HG02588 (cell line): ENCODE measurements at regions not wholly inside any gene's neighbourhood (a gene's known extent, or its start where the extent isn't known, plus 50 kb on each side); places are given as distances from the start of the nearest gene placed in this dataset.

Source experiments
- ATAC-seq: cut with Tn5 transposase; IDR thresholded peaks from one replicate; pipeline ENCODE4 v1.9.1; 2021; ENCODE audit warnings: mild to moderate bottlenecking, moderate library complexity; ENCODE audit not compliant: unreplicated experiment

DNA sequence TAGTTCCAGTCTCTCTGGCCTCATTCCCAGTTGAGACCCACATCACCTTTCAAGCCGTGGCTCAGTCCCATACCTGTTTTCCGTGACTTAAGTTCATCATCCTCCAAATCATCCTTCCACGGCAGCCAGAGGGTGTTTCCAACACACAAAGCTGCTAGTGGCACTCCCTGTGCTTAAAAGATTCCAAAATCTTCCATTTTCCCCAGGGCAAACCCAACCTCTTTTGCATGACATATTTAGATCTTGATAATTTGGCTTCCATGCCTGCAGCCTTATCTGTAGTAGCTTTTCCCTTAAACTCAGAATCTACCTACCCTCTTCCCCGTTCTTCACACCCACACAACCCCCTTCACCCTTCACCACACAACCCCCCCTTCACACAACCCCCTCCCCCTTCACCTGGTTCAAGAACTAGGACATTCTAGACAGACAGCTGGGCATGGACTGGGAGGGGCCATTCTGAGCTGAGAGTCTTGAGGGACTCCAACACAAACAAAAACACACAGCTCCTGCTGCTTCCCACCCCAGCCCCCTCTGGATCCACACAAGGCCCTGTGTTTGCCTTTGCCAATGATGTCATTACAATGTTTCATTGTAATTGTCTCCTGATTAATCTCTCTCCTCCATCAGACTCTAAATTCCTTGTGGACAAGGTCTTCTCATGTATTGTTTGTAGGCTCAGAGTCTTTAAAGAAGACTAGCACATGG lies 268.2 kb downstream of the SH3GL2 start:
- no peak for ATAC-seq

GRCh38 chr9:17847908-17848307 lies 269.0 kb downstream of the SH3GL2 start:
- no peak for ATAC-seq

GRCh38 chr9:17852108-17852507 lies 273.2 kb downstream of the SH3GL2 start:
- ATAC-seq, result no peak

DNA sequence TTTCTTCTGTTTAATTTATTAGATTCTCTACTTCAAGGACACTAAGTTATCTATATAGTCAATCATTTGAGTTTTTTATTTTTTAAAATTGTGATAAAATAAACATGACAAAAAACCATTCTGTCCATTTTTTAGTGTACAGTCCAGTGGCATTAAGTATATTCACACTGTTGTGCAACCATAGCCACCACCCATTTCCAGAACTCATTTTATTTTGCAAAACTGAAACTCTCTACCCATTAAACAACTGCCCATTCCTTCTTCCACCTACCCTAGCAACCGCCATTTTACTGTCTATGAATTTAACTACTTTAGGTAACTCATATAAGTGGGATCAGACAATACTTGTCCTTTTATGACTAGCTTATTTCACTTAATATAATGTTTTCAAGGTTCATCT lies 275.6 kb downstream of the SH3GL2 start:
- no peak for ATAC-seq

GRCh38 chr9:17856995-17857394 lies 278.1 kb downstream of the SH3GL2 start:
- ATAC-seq, result no peak

- ATAC-seq, result no peak
Observed at GRCh38 chr9:17859228-17859627, 280.4 kb downstream of the SH3GL2 start.

- no peak for ATAC-seq
Observed at GRCh38 chr9:17859987-17860386, 281.1 kb downstream of the SH3GL2 start.

GRCh38 chr9:17862101-17862500 lies 283.2 kb downstream of the SH3GL2 start:
- no peak for ATAC-seq

- ATAC-seq, result no peak
Observed at GRCh38 chr9:17862629-17863028, 283.8 kb downstream of the SH3GL2 start.

DNA sequence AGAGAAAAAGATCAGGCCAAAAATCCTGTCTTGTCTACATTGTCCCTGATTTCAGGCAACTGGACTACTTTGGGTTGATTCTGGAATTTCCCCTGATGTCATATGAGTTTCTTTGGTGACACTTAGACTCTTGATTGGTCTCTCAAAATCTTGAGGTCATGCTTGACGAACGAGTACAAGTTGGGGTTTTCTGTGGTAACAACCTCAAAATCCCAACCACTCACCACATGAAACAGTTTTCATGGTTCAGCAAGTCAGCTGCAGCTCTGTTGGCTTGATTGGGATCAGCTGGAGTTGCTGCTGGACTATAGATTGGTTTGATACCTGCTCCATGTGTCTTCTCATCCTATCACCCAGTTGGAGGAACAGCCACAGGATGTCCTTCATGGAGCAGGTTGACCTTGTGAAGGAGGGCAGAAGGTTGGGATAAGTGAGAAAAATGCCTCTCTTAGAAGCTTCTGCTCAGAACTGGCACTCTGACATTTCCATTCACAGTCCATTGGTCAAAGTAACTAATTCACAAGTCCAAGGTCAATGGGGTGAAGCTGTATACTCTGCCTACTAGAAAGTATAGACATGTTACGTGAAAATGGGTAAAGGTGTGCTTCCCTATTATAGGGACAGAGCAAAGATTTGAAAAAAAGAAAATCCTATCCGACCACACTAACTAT lies 284.5 kb downstream of the SH3GL2 start:
- ATAC-seq, result peak; percentile 90

GRCh38 chr9:17863924-17864323 lies 285.1 kb downstream of the SH3GL2 start:
- ATAC-seq, result no peak

GRCh38 chr9:17864951-17865350 lies 286.1 kb downstream of the SH3GL2 start:
- ATAC-seq, result no peak

DNA sequence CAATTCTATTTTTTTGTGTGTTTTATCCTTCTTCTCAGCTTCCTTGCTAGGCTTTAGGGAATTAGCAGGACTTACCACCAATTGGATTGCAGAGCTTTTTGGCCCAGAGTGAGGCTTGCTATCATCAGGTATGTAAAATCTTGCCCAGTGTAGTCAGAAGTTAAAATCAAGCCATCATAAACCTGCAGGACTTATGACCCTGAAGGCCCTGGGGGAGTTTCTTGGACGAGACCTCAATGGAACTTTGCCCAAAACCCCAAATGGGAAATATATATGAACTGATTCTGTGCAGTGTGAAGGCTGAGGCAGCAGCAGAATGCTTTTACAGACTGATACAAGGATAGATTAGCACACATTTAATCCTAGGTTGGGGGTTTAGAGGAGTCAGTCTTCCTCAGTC lies 287.0 kb downstream of the SH3GL2 start:
- ATAC-seq, result no peak

GRCh38 chr9:17870722-17871121 lies 291.9 kb downstream of the SH3GL2 start:
- ATAC-seq, result no peak

- no peak for ATAC-seq
Observed at GRCh38 chr9:17871213-17871890, 292.5 kb downstream of the SH3GL2 start.

GRCh38 chr9:17875886-17876285 lies 297.0 kb downstream of the SH3GL2 start:
- ATAC-seq, result no peak

GRCh38 chr9:17876687-17877086 lies 297.8 kb downstream of the SH3GL2 start:
- ATAC-seq, result no peak

DNA sequence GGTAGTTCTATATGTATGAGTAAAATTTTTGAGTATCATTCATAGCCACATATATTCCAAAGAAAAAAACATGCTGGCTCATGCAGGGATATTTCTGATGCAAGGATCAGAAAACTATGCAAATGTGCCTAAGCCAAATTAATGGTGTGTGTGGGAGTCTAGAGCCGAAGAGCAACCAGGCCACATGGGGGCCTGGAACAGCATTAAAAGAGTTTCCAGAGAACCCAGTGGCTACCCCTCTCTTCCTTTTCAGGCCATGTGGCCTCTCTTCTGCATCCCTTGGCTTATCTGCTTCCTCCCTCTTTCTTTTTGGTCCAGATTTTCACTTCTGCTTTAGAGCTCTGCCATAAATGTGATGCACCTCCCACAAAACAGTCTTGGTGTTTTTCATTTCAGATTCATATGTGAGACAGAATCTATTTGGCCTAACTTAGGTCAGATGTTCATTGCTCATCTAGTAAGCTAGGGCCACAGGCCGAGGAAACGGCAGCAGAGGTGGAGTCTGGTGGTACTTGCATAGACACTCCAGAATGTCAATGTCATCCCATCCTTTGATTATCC lies 300.0 kb downstream of the SH3GL2 start:
- peak; percentile 54 for ATAC-seq

- no peak for ATAC-seq
Observed at GRCh38 chr9:17881371-17881770, 302.5 kb downstream of the SH3GL2 start.

DNA sequence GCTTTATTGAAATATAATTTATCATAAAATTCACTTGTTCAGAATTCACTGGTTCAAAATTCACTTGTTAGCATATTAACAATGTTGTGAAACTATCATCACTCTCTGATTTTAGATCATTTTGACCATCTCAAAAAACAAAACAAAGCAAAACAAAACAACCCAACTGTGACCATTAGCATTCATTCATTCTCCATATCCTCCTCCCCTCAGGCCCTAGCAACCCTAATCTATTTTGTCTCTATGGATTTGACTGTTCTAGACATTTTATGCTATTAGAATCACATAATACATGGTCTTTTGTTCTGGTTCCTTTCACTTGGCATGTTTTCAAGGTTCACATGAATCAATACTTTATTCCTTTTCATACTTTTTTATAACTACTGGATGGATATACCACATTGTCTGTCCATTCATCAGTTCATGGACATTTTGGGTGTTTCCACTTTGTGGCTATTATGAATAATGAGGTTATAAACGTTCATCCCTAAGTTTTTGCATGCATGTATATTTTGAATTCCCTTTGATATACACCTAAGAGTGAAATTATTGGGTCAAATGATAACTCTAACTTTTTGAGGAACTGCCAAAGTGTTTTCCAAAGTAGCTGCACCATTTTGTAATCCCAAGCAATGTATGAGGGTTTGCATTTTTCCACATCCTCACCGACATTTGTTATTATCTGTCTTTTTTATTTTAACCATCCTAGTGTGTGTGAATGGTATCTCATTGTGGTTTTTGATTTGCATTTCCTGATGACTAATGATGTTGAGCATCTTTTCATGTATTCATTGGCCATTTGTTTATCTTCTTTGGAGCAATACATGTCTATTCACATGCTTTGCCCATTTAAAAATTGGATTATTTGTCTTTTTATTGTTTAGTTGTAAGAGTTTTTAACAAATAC lies 304.1 kb downstream of the SH3GL2 start:
- ATAC-seq, result no peak

DNA sequence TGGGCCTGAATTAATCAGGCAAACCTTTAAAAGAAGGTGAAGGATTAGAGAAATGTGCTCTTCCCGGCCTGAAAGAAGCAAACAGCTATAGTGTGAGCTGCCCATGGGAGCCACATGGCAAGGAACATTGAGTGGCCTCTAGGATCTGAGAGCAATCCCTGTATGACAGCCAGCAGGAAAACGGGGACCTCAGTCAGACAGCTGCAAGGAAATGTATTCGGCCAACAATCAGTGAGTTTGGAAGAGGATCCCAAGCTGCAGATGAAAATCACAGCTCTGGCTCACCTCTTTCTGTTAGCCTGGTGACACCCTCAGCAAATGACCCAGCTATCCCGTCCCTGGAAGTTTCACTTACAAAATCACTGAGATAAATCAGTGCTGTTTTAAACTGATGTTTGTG lies 309.2 kb downstream of the SH3GL2 start:
- no peak for ATAC-seq
